PC-3 (cell line): ENCODE measurements at regions not wholly inside any gene's neighbourhood (a gene's known extent, or its start where the extent isn't known, plus 50 kb on each side); places are given as distances from the start of the nearest gene placed in this dataset.
A peak's percentile ranks its signal among the peaks of the same experiment; 100 is the strongest.
"Not testable (repeated sequence)": the region's sequence is repeated elsewhere in the genome, so short reads cannot be mapped to it uniquely, and the experiment has no call there.

Experiments
- ATAC-seq: fragments of 200-7000 bp; cut with Tn5 transposase; 2 replicates; pipeline ENCODE4 v1.9.1; 2020; ENCODE audit warnings: mild to moderate bottlenecking, moderate library complexity
- BruUV-seq: library from RNA; stranded (reverse); fragments of 400-500 nt; replicated peaks from 2 replicates; lab custom pipeline; 2021; lab: Mats Ljungman, UMichigan
- CTCF ChIA-PET: fragments of 300-600 bp; sonication (Branson Sonifier 250); formaldehyde crosslinking; loops from one replicate; lab custom pipeline; 2022; ENCODE audit warnings: antibody characterized with exemption; lab: Charles Lee
- POLR2A ChIA-PET: fragments of 300-600 bp; sonication (Branson Sonifier 250); formaldehyde crosslinking; loops from one replicate; lab custom pipeline; 2022; ENCODE audit warnings: antibody characterized with exemption; ENCODE audit not compliant: unreplicated experiment; lab: Charles Lee
- DNase-seq: peaks from one replicate; pipeline ENCODE4 v3.0.0-alpha.2; 2015
- H2AFZ ChIP-seq: fragments of 300-600 bp; sonication (generic); 2 replicates; pipeline ENCODE4 v1.6.0; 2016; ENCODE audit warnings: antibody characterized with exemption, low read length
- H3F3A ChIP-seq: fragments of 300-600 bp; sonication (generic); one replicate; pipeline ENCODE4 v1.6.0; 2017; ENCODE audit warnings: antibody characterized with exemption, low read length, control low read depth, mild to moderate bottlenecking; ENCODE audit not compliant: unreplicated experiment
- H3K27ac ChIP-seq: fragments of 300-600 bp; sonication (generic); 2 replicates; pipeline ENCODE4 v1.5.1; 2016; ENCODE audit warnings: mild to moderate bottlenecking, low read length
- H3K27me3 ChIP-seq: fragments of 300-600 bp; sonication (generic); 2 replicates; pipeline ENCODE4 v1.6.1; 2016; ENCODE audit warnings: low read length, mixed read lengths
- H3K36me3 ChIP-seq: fragments of 300-600 bp; sonication (generic); 2 replicates; pipeline ENCODE4 v1.6.1; 2016; ENCODE audit warnings: low read depth, mixed run types, low read length, mixed read lengths
- H3K4me1 ChIP-seq: fragments of 300-600 bp; sonication (generic); 2 replicates; pipeline ENCODE4 v1.5.1; 2016; ENCODE audit warnings: low read length; ENCODE audit not compliant: insufficient read depth
- H3K4me2 ChIP-seq: fragments of 300-600 bp; sonication (generic); 2 replicates; pipeline ENCODE4 v1.6.0; 2016; ENCODE audit warnings: low read length
- H3K4me3 ChIP-seq: fragments of 300-600 bp; sonication (generic); 2 replicates; pipeline ENCODE4 v1.5.1; 2016; ENCODE audit warnings: mild to moderate bottlenecking, low read length, mixed read lengths
- H3K79me2 ChIP-seq: fragments of 300-600 bp; sonication (generic); 2 replicates; pipeline ENCODE4 v1.6.1; 2017; ENCODE audit warnings: low read length, mixed read lengths
- H3K9ac ChIP-seq: fragments of 300-600 bp; sonication (generic); 2 replicates; pipeline ENCODE4 v1.6.0; 2016; ENCODE audit warnings: mild to moderate bottlenecking, low read length
- H3K9me2 ChIP-seq: fragments of 300-600 bp; sonication (generic); replicated peaks from 2 replicates; pipeline ENCODE4 v1.6.1; 2016; ENCODE audit warnings: mixed run types, low read length, mixed read lengths
- H3K9me3 ChIP-seq: fragments of 300-600 bp; sonication (generic); 2 replicates; pipeline ENCODE4 v1.6.1; 2016; ENCODE audit warnings: low read length, mixed read lengths
- H4K20me1 ChIP-seq: fragments of 300-600 bp; sonication (generic); 2 replicates; pipeline ENCODE4 v1.6.1; 2016; ENCODE audit warnings: low read length, mixed read lengths
- EZH2 ChIP-seq: fragments of 300-600 bp; sonication (generic); IDR thresholded peaks from one replicate; pipeline ENCODE4 v1.6.1; 2017; ENCODE audit warnings: antibody characterized with exemption, mild to moderate bottlenecking, low read length; ENCODE audit not compliant: unreplicated experiment
- EZH2phosphoT487 ChIP-seq: fragments of 300-600 bp; sonication (generic); IDR thresholded peaks from 2 replicates; pipeline ENCODE4 v1.6.1; 2018; ENCODE audit warnings: mild to moderate bottlenecking, antibody characterized with exemption, low read length, borderline replicate concordance
- intact Hi-C: fragments of 100-400 bp; cut with micrococcal nuclease; formaldehyde crosslinking; loops from 2 replicates; pipeline ENCODE4 v1.9.0; 2023
- TF ChIP-seq, protein P1 (sequence below): fragments of 300-600 bp; sonication (generic); conservative IDR thresholded peaks from 2 replicates; pipeline ENCODE4 v1.5.1; 2017; ENCODE audit warnings: antibody characterized with exemption, low read depth, mild to moderate bottlenecking, low read length

DNA sequence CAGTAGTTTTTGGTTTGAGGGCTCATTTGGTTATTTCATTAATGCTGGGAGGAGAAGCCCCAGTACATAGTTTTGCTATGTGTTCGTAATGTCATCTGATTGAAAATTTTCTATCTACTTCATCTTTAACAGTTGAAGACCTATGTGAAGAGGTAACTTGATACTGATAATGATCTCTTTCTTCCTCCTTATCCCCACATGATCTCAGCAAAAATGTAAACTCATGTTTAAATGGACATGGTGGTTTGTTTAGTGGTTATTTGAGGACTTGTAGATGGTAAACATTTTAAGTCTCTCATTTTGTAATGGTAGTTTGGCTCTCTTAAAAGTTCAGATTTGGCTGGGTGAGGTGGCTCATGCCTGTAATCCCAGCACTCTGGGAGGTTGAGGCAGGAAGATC is 53.7 kb upstream of the SPTBN2 start:
- Histone ChIP-seq H3F3A (peaks cover 5% of the 10 kb centered on the region), H3K79me2 (no peaks in the 10 kb centered on the region), H3K4me2 (peak overlapping the region; percentile 26; the same call in 1 of the 2 replicates), H2AFZ (no peak overlapping the region), H4K20me1 (no peaks in the 10 kb centered on the region), H3K4me3 (no peak overlapping the region), H3K27me3 (no peaks in the 10 kb centered on the region), H3K9me3 (no peaks in the 10 kb centered on the region), H3K9ac (no peak overlapping the region), H3K4me1 (peaks cover 29% of the 10 kb centered on the region), H3K9me2 (no peaks in the 10 kb centered on the region), H3K36me3 (no peaks in the 10 kb centered on the region), H3K27ac (peak overlapping the region; percentile 33; the same call in 1 of the 2 replicates)
- no TSS peak for BruUV-seq
- intact Hi-C loops, result no loop called here
- DNase-seq (peak; percentile 64), ATAC-seq (peak; percentile 65)
- CTCF ChIA-PET, result no interaction called here
- TF ChIP-seq EZH2 (no peak), EZH2phosphoT487 (no peak)
- TF ChIP-seq, protein P1, sequence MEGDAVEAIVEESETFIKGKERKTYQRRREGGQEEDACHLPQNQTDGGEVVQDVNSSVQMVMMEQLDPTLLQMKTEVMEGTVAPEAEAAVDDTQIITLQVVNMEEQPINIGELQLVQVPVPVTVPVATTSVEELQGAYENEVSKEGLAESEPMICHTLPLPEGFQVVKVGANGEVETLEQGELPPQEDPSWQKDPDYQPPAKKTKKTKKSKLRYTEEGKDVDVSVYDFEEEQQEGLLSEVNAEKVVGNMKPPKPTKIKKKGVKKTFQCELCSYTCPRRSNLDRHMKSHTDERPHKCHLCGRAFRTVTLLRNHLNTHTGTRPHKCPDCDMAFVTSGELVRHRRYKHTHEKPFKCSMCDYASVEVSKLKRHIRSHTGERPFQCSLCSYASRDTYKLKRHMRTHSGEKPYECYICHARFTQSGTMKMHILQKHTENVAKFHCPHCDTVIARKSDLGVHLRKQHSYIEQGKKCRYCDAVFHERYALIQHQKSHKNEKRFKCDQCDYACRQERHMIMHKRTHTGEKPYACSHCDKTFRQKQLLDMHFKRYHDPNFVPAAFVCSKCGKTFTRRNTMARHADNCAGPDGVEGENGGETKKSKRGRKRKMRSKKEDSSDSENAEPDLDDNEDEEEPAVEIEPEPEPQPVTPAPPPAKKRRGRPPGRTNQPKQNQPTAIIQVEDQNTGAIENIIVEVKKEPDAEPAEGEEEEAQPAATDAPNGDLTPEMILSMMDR, result no peak
- POLR2A ChIA-PET, result no interaction called here

DNA sequence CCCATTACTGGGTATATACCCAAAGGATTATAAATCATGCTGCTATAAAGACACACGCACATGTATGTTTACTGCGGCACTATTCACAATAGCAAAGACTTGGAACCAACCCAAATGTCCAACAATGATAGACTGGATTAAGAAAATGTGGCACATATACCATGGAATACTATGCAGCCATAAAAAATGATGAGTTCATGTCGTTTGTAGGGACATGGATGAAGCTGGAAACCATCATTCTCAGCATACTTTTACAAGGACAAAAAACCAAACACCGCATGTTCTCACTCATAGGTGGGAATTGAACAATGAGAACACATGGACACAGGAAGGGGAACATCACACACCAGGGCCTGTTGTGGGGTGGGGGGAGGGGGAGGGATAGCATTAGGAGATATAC is 50.6 kb upstream of the SPTBN2 start:
- H3K4me2 ChIP-seq, H3K9me3 ChIP-seq, H3F3A ChIP-seq, DNase-seq, H4K20me1 ChIP-seq, H2AFZ ChIP-seq, H3K27me3 ChIP-seq, CTCF ChIA-PET, H3K9me2 ChIP-seq, ATAC-seq, H3K36me3 ChIP-seq, intact Hi-C loops, H3K9ac ChIP-seq, POLR2A ChIA-PET, H3K27ac ChIP-seq, H3K79me2 ChIP-seq, H3K4me3 ChIP-seq: not testable (repeated sequence)
- TSS peak; percentile 11 for BruUV-seq
- H3K4me1 ChIP-seq, result peaks cover 26% of the 10 kb centered on the region
